ENCODE measurements at regions not wholly inside any gene's neighbourhood (a gene's known extent, or its start where the extent isn't known, plus 50 kb on each side); places are given as distances from the start of the nearest gene placed in this dataset.

DNA sequence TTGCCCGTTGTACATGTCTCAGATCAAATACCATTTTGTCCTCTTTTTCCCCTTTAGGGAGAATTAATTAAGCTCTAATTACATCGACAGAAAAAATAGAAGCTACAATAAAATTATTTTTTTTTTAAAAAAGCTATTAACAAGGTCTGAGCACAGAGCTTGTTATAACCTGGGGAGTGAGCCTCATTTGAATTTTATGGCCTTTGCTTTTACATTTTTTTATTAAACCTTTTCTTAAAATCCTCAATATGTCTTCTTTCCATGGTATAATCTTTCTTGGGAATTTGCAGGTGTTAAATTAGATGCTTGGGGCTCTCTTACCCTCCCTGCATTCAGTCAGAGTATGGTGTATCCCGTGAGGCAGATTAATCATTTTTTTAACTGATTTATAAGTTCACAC, 212.5 kb upstream of the XYLT1 start:
- TF ChIP-seq, protein P1, sequence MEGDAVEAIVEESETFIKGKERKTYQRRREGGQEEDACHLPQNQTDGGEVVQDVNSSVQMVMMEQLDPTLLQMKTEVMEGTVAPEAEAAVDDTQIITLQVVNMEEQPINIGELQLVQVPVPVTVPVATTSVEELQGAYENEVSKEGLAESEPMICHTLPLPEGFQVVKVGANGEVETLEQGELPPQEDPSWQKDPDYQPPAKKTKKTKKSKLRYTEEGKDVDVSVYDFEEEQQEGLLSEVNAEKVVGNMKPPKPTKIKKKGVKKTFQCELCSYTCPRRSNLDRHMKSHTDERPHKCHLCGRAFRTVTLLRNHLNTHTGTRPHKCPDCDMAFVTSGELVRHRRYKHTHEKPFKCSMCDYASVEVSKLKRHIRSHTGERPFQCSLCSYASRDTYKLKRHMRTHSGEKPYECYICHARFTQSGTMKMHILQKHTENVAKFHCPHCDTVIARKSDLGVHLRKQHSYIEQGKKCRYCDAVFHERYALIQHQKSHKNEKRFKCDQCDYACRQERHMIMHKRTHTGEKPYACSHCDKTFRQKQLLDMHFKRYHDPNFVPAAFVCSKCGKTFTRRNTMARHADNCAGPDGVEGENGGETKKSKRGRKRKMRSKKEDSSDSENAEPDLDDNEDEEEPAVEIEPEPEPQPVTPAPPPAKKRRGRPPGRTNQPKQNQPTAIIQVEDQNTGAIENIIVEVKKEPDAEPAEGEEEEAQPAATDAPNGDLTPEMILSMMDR (IDR thresholded peaks at IDR 0.05; ENCODE audit: low read depth, low read length): no peak

DNA sequence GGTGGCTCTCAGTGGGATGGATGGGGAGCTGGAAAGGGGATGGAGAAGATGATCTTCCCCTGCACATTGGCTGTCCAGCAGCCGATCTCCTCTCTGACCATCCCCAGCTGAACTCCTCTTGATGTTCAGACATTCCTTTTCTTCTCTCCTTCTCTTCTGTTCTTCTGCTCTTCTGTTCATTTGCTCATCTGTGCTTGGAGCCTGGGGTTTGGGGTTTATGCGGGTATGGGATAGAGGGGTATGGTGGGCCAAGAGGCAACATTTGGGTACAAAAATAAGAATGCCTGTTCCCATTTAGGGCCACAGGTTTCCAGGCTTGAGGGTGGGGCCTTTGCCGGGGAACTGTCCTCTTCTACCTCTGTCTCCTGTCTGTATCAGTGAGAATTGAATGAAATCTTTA, 205.4 kb upstream of the XYLT1 start:
- DNase-seq (ENCODE audit: low read depth, low spot score): no peak
- in situ Hi-C loops (cut with HindIII; ENCODE audit: low sequenced_read_pairs): no loop called here
- no peak overlapping the region for H3K4me3 ChIP-seq (ENCODE audit: low read depth, low read length)
- TF ChIP-seq, protein P1 (IDR thresholded peaks at IDR 0.05; ENCODE audit: low read depth, low read length): no peak

More for the DNA sequence above, 212.5 kb upstream of the XYLT1 start:
- DNase-seq (ENCODE audit: low read depth, low spot score): no peak
- in situ Hi-C loops (cut with HindIII; ENCODE audit: low sequenced_read_pairs): no loop called here
- H3K4me3 ChIP-seq (ENCODE audit: low read depth, low read length): no peak overlapping the region

GRCh38 chr16:17668386-17668785, 197.6 kb upstream of the XYLT1 start:
- H3K4me3 ChIP-seq (ENCODE audit: low read depth, low read length): no peak overlapping the region
- no peak for DNase-seq (ENCODE audit: low read depth, low spot score)
- in situ Hi-C loops (cut with HindIII; ENCODE audit: low sequenced_read_pairs): no loop called here
- TF ChIP-seq, protein P1 (IDR thresholded peaks at IDR 0.05; ENCODE audit: low read depth, low read length): no peak

- TF ChIP-seq, protein P1 (IDR thresholded peaks at IDR 0.05; ENCODE audit: low read depth, low read length): no peak
- H3K4me3 ChIP-seq (ENCODE audit: low read depth, low read length): no peak overlapping the region
- in situ Hi-C loops (cut with HindIII; ENCODE audit: low sequenced_read_pairs): no loop called here
- no peak for DNase-seq (ENCODE audit: low read depth, low spot score)
Measured at GRCh38 chr16:17666293-17666692, 195.5 kb upstream of the XYLT1 start.

DNA sequence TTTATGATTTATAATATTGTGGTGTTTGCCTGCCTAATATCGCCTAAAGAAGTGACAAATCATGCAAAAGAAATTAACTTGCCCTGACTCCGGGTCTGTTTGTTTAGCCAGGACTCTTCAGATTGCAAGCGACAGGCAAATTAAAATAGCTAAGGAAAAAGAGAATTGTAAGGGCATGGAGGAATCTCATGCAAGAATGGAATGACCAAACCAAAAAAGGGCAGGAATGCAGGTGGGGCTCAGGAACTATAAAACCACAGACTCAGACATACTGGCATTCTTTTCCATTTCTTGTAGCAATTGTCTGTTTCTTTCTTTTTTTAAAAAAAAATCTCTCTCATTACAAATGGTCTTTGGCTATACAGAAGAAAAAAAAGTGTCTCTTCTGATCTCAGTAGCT, 188.1 kb upstream of the XYLT1 start:
- in situ Hi-C loops (cut with HindIII; ENCODE audit: low sequenced_read_pairs): no loop called here
- DNase-seq (ENCODE audit: low read depth, low spot score): no peak
- TF ChIP-seq, protein P1 (IDR thresholded peaks at IDR 0.05; ENCODE audit: low read depth, low read length): no peak
- no peak overlapping the region for H3K4me3 ChIP-seq (ENCODE audit: low read depth, low read length)

GRCh38 chr16:17657045-17657444, 186.3 kb upstream of the XYLT1 start:
- H3K4me3 ChIP-seq (ENCODE audit: low read depth, low read length): no peak overlapping the region
- in situ Hi-C loops (cut with HindIII; ENCODE audit: low sequenced_read_pairs): no loop called here
- TF ChIP-seq, protein P1 (IDR thresholded peaks at IDR 0.05; ENCODE audit: low read depth, low read length): no peak
- no peak for DNase-seq (ENCODE audit: low read depth, low spot score)

GRCh38 chr16:17654571-17654970, 183.8 kb upstream of the XYLT1 start:
- TF ChIP-seq, protein P1 (IDR thresholded peaks at IDR 0.05; ENCODE audit: low read depth, low read length): no peak
- in situ Hi-C loops (cut with HindIII; ENCODE audit: low sequenced_read_pairs): no loop called here
- no peak for DNase-seq (ENCODE audit: low read depth, low spot score)
- no peak overlapping the region for H3K4me3 ChIP-seq (ENCODE audit: low read depth, low read length)

Data from astrocyte of the spinal cord (primary cell).